H1 (cell line): ENCODE measurements at regions not wholly inside any gene's neighbourhood (a gene's known extent, or its start where the extent isn't known, plus 50 kb on each side); places are given as distances from the start of the nearest gene placed in this dataset.

ENCODE experiments used
- EP300 ChIP-seq, 2 experiments: IDR thresholded peaks; 1 replicate in 1 of 2; 2 replicates in 1 of 2; pipeline ENCODE4 v1.6.1; 2011 to 2012; ENCODE audit warnings: low read depth in 2 of 2, low read length in 2 of 2, mild to moderate bottlenecking in 2 of 2, borderline replicate concordance in 1 of 2, inconsistent platforms in 1 of 2, moderate library complexity in 1 of 2
- GTF2F1 ChIP-seq: IDR thresholded peaks from 2 replicates; pipeline ENCODE4 v1.6.1; 2012; ENCODE audit warnings: low read depth, low read length, improper control_type of control experiment, borderline replicate concordance
- JUN ChIP-seq: IDR thresholded peaks from 2 replicates; pipeline ENCODE4 v1.6.1; 2011; ENCODE audit warnings: low read depth, mild to moderate bottlenecking, improper control_type of control experiment, low read length
- NRF1 ChIP-seq: IDR thresholded peaks from 2 replicates; pipeline ENCODE4 v1.6.1; 2011; ENCODE audit warnings: mild to moderate bottlenecking, low read depth, low read length, improper control_type of control experiment
- SRF ChIP-seq: IDR thresholded peaks from 2 replicates; pipeline ENCODE4 v1.6.1; 2011; ENCODE audit warnings: mild to moderate bottlenecking, low read depth, low read length, moderate library complexity
- SUZ12 ChIP-seq: fragments of 200-600 bp; sonication (generic); IDR thresholded peaks from 2 replicates; pipeline ENCODE4 v1.6.1; 2012; ENCODE audit warnings: mild to moderate bottlenecking, inconsistent platforms, low read length, moderate library complexity, mixed read lengths
- YY1 ChIP-seq: IDR thresholded peaks from 2 replicates; pipeline ENCODE4 v1.6.1; 2011; ENCODE audit warnings: low read depth, mild to moderate bottlenecking, low read length
- TF ChIP-seq, protein P1 (sequence below): IDR thresholded peaks from 2 replicates; pipeline ENCODE4 v1.6.1; 2011; ENCODE audit warnings: low read depth, mild to moderate bottlenecking, low read length; ENCODE audit not compliant: insufficient read depth
- TF ChIP-seq, protein P2 (sequence below), 3 experiments: IDR thresholded peaks; 1 replicate in 2 of 3; 2 replicates in 1 of 3; pipeline versions ENCODE4 v1.5.1 to v1.6.1; 2011; ENCODE audit warnings: low read length in 3 of 3, mild to moderate bottlenecking in 3 of 3, inconsistent platforms in 2 of 3, low read depth in 1 of 3, moderate library complexity in 1 of 3; ENCODE audit not compliant: insufficient read depth in 1 of 3; ENCODE audit errors: control extremely low read depth in 1 of 3

DNA sequence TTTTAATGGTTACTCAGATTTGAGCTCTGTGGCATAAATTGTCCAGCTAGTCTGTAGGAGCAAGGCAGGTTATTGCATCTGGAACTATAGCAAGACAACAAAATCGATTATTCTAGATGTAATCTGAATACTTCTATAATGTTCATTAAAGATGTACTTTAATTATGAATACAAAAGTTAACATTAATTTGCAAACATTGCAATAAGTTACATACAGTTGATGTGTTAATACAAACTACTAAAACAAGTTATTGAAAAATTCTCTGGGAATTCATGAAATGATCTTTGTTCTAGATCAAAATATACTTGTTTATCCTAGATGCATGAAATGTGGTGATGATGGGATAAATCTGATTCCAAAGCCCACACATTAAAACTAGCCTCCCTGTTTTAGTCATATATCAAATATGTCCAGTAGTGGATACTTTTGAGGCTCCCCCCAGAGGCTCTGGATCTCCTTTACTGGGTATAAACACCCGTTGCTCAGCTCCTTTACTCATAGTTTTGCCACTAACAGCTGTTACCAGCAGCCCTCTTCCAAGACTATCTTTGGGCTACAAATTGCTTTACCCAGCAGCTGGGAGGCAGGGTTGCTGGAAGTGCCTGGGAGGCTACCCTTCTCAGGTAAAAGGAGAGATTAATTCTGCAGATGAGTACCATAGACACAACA, 78.1 kb downstream of the ARL4A start:
- TF ChIP-seq, protein P1, sequence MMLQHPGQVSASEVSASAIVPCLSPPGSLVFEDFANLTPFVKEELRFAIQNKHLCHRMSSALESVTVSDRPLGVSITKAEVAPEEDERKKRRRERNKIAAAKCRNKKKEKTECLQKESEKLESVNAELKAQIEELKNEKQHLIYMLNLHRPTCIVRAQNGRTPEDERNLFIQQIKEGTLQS, result no peak
- TF ChIP-seq, protein P2, sequence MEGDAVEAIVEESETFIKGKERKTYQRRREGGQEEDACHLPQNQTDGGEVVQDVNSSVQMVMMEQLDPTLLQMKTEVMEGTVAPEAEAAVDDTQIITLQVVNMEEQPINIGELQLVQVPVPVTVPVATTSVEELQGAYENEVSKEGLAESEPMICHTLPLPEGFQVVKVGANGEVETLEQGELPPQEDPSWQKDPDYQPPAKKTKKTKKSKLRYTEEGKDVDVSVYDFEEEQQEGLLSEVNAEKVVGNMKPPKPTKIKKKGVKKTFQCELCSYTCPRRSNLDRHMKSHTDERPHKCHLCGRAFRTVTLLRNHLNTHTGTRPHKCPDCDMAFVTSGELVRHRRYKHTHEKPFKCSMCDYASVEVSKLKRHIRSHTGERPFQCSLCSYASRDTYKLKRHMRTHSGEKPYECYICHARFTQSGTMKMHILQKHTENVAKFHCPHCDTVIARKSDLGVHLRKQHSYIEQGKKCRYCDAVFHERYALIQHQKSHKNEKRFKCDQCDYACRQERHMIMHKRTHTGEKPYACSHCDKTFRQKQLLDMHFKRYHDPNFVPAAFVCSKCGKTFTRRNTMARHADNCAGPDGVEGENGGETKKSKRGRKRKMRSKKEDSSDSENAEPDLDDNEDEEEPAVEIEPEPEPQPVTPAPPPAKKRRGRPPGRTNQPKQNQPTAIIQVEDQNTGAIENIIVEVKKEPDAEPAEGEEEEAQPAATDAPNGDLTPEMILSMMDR (IDR thresholded peaks at IDR 0.05; ENCODE audit: control extremely low read depth in 1 of 3, insufficient read depth in 1 of 3, low read depth in 1 of 3, low read length in 3 of 3), result no peak
- TF ChIP-seq GTF2F1 (no peak), NRF1 (no peak), YY1 (no peak), SUZ12 (no peak), JUN (no peak), SRF (no peak), EP300 (IDR thresholded peaks at IDR 0.05; ENCODE audit: borderline replicate concordance in 1 of 2, low read depth in 2 of 2, low read length in 2 of 2) (no peak)
